DMS53 treated with DMSO at 0.1 percent for 48 hours (cell line): ENCODE measurements at regions not wholly inside any gene's neighbourhood (a gene's known extent, or its start where the extent isn't known, plus 50 kb on each side); places are given as distances from the start of the nearest gene placed in this dataset.

Experiments used
- DNase-seq: peaks from one replicate; lab custom pipeline; 2025; ENCODE audit not compliant: unreplicated experiment; lab: John Stamatoyannopoulos, UW

DNA sequence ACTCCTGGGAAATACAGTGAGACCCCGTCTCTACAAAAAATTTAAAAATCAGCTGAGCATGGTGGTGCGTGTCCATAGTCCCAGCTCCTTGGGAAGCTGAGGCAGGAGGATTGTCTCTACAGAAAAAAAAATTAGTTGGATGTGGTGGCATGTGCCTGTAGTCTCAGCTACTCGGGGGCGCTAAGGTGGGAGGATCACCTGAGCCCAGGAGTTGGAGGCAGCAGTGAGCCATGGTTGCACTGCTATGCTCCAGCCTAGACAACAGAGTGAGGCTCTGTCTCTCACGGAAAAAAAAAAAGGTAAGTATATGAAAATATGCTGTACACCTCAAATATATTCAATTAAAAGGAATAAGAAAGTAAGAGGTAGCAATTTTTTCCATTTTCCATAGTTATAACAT lies 92.5 kb upstream of the TGIF1 start:
- no peak for DNase-seq

DNA sequence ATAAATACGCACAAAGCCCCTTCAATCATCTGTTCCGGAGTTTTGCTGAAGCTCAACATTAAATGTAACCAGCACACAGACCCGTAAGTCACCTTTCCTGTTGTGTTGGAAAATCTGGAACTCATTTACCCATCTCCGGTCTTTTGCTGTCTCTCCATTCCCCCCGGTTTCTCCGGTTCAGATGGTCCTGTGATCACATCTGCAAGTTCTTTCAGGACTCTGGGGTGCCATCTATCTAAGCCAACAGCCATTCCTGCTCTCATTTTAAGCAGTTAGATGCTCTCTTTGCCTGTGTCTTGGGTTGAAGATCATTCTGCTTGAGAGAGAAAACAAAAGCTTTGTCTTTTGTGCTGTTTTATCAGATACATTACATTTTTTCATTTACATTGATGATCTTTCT lies 91.7 kb upstream of the TGIF1 start:
- no peak for DNase-seq

DNA sequence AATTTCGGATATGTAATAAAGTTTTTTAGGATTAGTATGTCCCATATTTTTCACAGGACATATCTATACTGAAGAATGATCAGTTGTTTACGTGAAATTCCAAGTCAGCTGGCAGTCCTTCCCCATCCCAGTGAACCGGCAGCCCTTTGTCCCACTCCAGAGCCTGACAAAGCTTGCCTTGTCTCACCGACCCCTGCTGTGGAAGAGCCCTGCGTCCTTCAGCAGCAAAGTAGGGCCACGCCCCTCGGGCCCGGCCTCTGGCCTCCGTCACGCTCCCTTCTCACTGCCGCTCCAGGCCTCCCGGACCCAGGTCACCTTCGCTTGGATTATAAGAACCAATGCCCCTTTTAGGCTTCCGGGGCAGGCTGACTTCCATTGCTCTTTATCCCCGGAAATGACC lies 89.8 kb upstream of the TGIF1 start:
- no peak for DNase-seq

DNA sequence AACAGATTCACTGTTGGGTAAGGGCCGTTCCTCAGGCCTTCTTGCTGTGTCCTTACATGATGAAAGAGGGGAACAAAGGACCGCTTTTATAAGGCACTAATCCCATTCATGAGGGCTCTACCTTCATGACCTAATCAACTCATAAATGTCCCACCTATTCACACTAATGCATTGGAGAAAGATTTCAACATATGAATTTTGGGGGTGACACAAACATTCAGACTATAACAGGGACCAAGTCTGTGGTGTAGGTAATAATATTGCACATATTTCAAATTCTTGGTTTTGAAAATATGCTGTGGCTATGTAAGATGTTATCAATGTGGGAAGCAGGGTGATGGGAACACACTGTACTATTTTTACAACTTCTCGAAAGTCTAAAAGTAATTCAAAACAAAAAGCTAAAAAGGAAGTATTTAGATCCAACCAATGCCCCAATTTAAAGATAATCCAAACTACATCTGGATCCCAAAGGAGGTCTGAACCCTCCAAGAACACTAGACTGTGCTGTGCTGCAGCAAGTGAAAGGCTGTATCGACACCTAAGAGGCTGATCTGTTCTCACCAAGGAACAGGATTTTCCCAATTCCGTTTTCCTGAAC lies 82.4 kb upstream of the TGIF1 start:
- DNase-seq: no peak

DNA sequence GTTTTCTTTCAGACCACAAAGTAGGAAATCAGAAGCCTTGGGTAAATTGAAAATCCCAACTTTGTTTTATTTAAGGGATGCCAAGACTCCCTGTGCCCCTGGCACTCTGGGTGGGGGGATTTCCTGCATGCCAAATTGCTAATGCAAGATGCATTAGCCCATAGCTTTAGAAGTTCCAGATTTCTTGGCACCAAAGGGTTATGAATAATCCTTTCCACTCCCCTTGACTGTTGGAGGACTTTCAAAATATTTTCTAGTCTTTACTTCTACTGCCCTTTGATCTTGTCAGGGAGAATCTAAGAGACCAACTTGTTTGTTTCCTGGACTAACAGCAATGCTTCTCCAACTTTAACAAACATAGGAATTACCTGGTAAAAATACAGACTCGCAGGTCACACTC lies 81.8 kb upstream of the TGIF1 start:
- no peak for DNase-seq

DNA sequence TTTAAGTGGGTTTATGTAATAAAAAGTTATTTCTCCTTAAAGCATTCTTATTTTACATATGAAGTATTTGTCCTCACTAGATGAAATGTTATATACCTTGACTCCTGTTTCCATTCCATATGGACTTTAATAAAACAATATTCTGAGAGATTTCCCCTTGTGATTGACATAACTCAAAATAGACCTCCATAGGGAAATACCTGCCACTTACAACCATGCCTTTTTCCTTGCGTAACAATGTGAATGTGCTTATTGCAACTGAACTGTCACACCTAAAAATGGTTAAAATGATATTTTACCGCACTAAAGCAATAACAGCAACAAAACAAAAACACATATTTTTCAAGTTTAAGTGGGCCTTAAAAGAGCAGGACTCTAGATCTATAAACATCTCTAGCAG lies 70.3 kb upstream of the TGIF1 start:
- DNase-seq: no peak

DNA sequence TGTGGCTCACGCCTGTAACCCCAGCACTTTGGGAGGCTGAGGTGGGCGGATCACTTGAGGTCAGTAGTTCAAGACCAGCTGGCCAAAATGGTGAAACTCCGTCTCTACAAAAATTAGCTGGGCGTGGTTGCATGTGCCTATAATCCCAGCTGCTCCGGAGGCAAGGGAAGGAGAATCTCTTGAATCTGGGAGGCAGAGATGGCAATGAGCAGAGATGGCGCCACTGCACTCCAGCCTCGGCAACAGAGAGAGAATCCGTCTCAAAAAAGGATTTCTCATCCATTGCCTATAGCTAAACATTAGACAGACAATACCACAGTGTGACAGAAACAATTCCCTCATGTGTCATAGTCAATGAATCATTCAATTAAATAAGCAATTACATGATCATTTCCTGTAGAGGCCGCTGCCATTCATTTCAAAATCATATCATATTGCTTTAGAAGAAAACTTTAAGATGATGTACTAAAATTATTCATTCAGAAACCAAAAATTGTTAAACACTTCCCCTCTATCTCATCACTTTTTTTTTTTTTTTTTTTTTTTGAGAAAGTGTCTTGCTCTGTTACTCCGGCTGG lies 69.5 kb upstream of the TGIF1 start:
- no peak for DNase-seq

DNA sequence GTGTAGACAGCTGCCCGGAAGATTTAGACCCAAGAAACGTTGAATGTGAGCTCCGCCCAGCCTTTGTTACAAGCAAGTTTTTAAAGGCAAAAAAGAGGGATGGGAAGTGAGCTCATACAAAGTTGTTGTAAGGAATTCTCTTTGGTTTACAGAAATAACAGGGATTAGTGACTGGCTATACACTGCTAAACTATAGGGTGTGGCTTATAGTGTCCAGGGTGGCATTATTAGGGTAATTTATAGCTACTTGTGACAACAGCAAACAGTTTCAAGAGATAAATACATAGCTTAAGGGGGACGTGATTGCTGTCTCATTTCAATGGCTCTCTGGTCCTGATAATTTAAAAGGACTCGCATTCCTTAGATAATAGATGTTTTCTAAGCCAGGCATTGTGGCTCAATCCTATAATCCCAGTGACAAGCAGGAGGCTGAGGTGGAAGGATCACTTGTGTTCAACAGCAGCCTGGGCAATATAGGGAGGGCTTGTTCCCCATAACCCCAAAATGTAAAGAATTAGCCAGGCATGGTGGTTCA lies 66.5 kb upstream of the TGIF1 start:
- no peak for DNase-seq

DNA sequence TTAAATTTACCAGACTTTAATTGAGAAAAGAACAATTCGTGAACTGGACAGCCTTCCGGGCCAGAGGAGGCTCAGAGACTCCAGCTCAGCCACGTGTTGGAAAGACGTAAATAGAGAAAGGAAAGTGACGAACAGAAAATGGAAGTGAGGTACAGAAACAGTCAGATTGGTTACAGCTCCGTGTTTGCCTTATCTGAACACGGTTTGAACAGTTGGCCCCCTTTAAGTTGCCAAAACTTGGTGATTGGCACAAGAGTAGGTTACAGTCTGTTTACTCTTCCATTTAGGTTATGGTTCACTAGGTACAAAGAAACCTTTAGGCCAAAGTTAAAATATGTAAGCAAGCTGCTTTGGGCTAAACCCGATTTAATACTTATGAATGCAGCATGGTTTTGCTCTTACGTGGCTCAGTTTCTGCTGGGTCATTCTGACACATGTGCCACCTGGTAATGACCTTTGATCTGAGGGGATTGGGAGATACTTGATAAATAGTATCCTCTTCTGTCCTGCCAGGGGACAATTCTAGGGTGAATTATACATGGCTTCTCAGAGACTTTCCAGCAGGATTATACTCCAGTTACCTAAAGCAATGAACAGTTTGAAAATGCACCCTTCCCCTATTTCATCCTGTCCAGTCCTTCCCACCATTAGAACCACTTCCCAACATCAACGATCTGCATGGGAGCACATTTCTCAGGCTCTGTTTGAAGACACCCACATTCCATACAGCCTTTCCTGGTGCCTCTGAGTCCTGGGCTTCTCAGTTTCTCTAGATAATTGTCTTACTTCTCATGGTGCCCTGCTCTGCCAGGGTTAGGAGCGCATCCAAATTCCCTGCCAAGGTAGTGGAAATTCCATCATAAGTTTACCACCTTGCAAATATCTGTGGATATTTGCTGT lies 65.1 kb upstream of the TGIF1 start:
- DNase-seq: no peak

DNA sequence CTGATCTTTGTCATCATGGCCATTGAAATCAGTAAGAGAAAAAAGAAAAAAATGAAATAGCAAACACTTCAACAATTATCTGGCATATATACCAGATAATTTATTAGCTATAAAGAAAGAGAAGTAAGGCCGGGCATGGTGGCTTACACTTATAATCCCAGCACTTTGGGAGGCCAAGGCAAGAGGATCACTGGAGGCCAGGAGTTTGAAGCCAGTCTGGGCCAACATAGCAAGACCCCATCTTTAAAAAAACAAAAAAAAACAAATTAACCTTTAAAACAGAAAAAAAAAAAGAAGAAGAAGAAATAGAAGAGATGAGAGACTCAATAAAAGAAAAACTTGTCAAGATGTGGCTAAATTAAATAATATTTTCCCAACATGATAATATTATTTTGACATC lies 61.6 kb upstream of the TGIF1 start:
- no peak for DNase-seq

DNA sequence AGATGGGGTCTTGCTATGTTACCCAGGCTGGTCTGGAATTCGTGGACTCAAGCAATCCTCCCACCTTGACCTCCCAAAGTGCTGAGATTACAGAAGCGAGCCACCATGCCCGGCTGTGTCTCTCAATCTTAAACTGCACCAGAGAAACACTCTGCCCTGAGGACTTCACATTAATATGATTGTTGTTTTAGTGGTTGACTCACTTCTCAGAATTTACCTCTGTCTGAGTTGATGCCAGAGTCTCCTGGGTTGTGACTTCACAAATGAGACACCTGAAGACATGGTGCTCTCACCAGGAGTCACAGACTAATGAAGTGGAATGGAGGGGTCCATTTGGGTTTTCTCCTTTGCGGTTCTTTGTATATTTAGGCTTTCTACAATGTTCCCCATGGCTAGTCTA lies 61.0 kb upstream of the TGIF1 start:
- DNase-seq: no peak

DNA sequence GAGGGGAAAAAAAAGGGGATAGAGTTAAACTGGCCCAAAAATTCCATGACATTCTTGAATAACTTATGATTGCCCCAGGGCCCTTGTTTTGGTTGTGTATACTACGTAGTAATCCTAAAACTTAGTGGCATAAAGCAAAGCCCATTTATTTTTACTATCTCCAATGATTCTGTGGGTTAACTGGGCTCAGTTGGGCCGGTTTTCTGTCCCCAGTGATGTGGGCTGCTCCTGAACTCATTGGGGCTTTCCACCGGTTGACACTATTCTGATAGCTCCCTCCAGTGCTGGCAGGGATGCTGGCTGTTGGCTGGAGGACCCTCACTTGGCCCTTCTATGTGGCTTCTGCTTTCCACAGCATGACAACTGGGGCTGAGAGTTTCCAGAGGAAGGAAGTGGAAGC lies 60.0 kb upstream of the TGIF1 start:
- DNase-seq: no peak

DNA sequence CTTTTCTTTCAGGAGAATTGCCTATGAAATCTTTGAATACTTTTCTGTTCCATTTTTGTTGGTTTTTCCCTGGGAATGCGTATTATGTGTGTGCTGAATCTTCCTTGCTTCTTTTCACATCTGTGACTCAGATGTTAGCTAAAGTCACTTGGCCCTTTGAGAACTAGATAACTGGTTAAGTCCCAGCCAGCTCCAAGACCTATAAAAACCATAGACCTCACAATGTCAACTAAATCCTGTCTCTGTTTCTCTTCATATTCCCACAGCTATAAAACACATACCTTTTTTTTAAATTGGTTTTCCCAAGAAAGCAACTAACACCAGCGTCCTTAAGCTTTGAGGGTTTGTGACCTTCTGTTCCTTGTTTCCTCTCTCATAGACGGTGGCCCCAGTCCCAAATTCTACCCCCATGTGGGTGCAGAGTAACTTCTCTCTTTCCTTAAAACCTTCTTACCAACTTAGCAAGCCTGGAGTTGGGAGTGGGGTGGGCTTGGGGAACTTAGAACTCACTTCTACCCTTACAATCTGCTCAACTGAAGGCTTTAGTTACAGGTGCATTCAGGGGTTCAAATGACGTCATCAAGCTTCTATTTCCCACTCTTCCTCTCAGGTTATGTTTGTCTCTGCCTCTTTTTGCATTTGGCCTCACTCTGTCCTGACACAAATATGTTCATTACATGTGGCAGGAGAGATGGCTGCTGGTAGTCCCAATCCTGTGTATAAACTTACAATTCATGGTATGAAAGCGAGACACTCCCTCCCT lies 58.1 kb upstream of the TGIF1 start:
- no peak for DNase-seq

DNA sequence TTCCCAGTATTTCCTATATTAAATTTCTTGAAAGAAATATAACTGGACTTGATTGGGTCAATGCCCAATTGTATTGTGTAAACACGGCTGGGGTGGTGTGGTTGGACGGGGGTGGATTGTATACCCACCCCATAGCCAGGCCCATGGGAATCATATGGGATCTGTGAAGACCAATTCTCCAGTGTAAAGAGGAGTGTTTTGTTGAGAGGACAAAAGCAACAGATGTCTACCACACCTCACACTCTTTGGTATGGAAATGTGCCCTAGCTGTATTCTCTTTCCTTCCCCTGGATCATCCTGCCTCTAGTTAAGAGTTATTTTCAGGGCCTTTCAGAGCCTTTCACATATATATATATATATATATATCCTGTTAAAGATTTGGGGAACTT lies 57.5 kb upstream of the TGIF1 start:
- DNase-seq: no peak

DNA sequence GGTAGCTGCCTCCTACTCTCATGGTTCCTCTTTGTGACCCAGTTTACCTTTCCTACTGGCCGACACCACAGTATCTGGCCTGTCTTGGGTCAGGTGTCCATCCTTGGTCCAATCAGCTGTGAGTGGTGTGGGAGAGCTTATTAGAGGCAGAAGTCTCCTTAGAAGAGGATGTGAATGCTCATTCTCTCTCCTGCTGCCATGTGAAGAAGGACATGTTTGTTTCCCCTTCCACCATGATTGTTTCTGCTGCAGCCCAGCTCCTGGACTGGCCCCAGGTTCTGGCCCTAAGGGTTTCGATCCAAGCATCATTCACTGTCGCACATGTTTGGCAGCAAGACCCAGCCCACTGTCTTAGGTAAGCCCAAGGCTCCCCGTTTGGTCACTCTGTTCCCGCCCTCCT lies 55.3 kb upstream of the TGIF1 start:
- DNase-seq: no peak

DNA sequence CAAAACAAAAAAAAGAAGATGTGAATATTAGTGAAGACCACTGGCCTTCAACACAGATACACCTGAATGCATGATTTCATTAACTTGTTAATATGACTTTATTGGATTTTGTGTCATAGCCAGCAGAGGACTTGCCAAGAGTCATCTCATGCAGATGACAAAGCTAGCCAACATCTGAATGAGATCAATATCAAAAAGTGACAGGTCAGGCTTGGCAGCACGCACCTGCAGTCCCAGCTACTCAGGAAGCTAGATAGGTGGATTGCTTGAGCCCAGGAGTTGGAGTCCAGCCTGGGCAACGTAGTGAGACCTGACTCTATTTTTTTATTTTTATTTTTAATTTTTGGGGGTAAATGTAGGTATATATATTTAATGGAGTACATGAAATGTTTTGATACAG lies 54.5 kb upstream of the TGIF1 start:
- no peak for DNase-seq

DNA sequence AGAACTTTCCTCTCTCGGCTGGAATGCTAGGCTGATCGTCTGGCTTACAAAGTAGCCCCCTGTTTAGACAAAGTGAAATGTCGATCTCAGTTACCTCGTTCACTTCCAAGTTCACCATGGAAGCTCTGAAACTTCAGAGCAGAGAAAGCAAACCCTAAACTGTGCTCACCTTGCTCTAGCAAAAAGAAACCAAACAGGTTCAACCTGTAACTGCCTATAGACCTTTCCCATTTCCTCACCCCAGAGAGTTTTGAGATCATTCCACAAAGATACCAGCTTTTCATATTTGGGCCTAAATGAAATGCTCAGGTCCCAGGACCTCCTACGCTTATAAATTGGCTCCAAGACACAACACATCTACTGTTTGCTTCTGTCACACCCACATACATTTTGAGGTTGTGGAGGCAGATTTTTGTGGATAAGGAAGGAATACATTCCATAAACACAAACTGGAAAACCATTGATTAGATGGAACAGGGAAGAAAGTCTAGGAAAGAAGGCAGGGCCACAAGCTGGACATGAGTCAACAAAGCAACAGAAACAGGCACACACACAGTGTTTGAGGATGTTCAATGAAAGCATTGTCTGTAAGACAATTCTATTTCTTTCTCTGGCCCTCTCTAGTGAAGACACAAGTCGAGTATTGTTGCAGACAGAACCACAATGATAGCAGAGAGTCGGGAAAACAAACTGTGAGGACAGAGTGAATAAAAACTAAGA lies 52.8 kb upstream of the TGIF1 start:
- peak; percentile 80 for DNase-seq

DNA sequence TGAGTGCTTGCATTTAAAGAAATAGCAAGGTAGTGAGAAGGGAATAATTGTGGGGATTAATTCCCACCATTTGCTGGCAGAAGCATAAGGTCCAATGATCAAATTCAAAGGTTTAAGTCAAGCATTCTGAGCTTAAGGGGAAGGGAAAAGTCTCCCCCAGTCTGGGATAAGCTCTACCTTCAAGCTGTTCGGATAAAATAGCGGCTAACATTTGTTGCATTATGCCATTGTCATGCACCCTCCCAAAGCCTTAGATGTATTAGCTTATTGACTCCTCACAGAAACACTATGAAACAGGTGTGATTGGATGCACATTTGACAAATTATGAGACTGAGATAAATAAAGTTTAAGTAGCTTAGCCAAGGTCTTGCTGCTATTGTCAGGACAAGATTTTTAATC lies 52.2 kb upstream of the TGIF1 start:
- no peak for DNase-seq
